BE2C (cell line): ENCODE measurements at regions not wholly inside any gene's neighbourhood (a gene's known extent, or its start where the extent isn't known, plus 50 kb on each side); places are given as distances from the start of the nearest gene placed in this dataset.

Experiments used
- DNase-seq: peaks from one replicate; pipeline ENCODE4 v3.0.0-alpha.2; 2020
- H3K27me3 ChIP-seq: fragments of 250-450 bp; sonication (Bioruptor Pico); 2 replicates; pipeline ENCODE4 v1.5.1; 2020; ENCODE audit warnings: mild to moderate bottlenecking
- H3K36me3 ChIP-seq: fragments of 250-450 bp; sonication (Bioruptor Pico); 2 replicates; pipeline ENCODE4 v1.5.1; 2020; ENCODE audit warnings: mild to moderate bottlenecking
- H3K4me1 ChIP-seq: fragments of 250-450 bp; sonication (Bioruptor Pico); 2 replicates; pipeline ENCODE4 v1.5.1; 2020
- H3K4me3 ChIP-seq: 2 replicates; pipeline ENCODE4 v1.5.1; 2011; ENCODE audit warnings: low read depth, low read length
- H3K9me3 ChIP-seq: fragments of 250-450 bp; sonication (Bioruptor Pico); 2 replicates; pipeline ENCODE4 v1.5.1; 2020
- CTCF ChIP-seq: IDR thresholded peaks from 2 replicates; pipeline ENCODE4 v1.5.1; 2012; ENCODE audit warnings: mild to moderate bottlenecking, low read depth, low read length

- Histone ChIP-seq H3K36me3 (no peaks in the 10 kb centered on the region), H3K27me3 (no peaks in the 10 kb centered on the region), H3K4me3 (no peak overlapping the region), H3K9me3 (0 out of 2 replicates have a peak, but pooled peaks cover 2% of the 10 kb centered on the region), H3K4me1 (no peaks in the 10 kb centered on the region)
- DNase-seq: no peak
- TF ChIP-seq CTCF: no peak
These were observed 402.2 kb upstream of the RUNX1 start for GRCh38 chr21:35451276-35451675.

GRCh38 chr21:35450830-35451229, 401.7 kb upstream of the RUNX1 start:
- Histone ChIP-seq H3K4me1 (no peaks in the 10 kb centered on the region), H3K36me3 (no peaks in the 10 kb centered on the region), H3K27me3 (no peaks in the 10 kb centered on the region), H3K4me3 (no peak overlapping the region), H3K9me3 (0 out of 2 replicates have a peak, but pooled peaks cover 2% of the 10 kb centered on the region)
- no peak for DNase-seq
- TF ChIP-seq CTCF: no peak

GRCh38 chr21:35449846-35450245, 400.7 kb upstream of the RUNX1 start:
- no peaks in the 10 kb centered on the region for H3K36me3 ChIP-seq
- no peak for TF ChIP-seq CTCF
- H3K4me1 ChIP-seq: no peaks in the 10 kb centered on the region
- no peaks in the 10 kb centered on the region for H3K27me3 ChIP-seq
- DNase-seq: no peak
- H3K9me3 ChIP-seq: 0 out of 2 replicates have a peak, but pooled peaks cover 4% of the 10 kb centered on the region
- no peak overlapping the region for H3K4me3 ChIP-seq

- no peak for TF ChIP-seq CTCF
- no peak for DNase-seq
- H3K4me3 ChIP-seq: no peak overlapping the region
- 0 out of 2 replicates have a peak, but pooled peaks cover 4% of the 10 kb centered on the region for H3K9me3 ChIP-seq
- no peaks in the 10 kb centered on the region for H3K4me1 ChIP-seq
- no peaks in the 10 kb centered on the region for H3K27me3 ChIP-seq
- no peaks in the 10 kb centered on the region for H3K36me3 ChIP-seq
These were observed 399.9 kb upstream of the RUNX1 start for GRCh38 chr21:35448876-35449599.

- DNase-seq: no peak
- no peaks in the 10 kb centered on the region for H3K27me3 ChIP-seq
These were observed 395.3 kb upstream of the RUNX1 start for GRCh38 chr21:35444391-35444790.

More at GRCh38 chr21:35444391-35444790, 395.3 kb upstream of the RUNX1 start:
- no peaks in the 10 kb centered on the region for H3K36me3 ChIP-seq
- no peak for TF ChIP-seq CTCF
- no peaks in the 10 kb centered on the region for H3K4me1 ChIP-seq
- H3K9me3 ChIP-seq: 0 out of 2 replicates have a peak, but pooled peaks cover 4% of the 10 kb centered on the region
- H3K4me3 ChIP-seq: no peak overlapping the region
